ENCODE measurements at regions not wholly inside any gene's neighbourhood (a gene's known extent, or its start where the extent isn't known, plus 50 kb on each side); places are given as distances from the start of the nearest gene placed in this dataset.

- Histone ChIP-seq H3K4me3 (ENCODE audit: insufficient read depth, low read depth, low read length) (no peak overlapping the region), H3K36me3 (replicated peaks; ENCODE audit: control insufficient read depth, insufficient read depth, low read length) (no peaks in the 10 kb centered on the region), H3K27me3 (ENCODE audit: control insufficient read depth, insufficient read depth, low read length) (no peaks in the 10 kb centered on the region)
- DNase-seq: no peak
These were observed 375.2 kb downstream of the DUSP6 start for GRCh38 chr12:88977115-88977514.

- H3K4me3 ChIP-seq (ENCODE audit: insufficient read depth, low read depth, low read length): no peak overlapping the region
- no peaks in the 10 kb centered on the region for H3K27me3 ChIP-seq (ENCODE audit: control insufficient read depth, insufficient read depth, low read length)
- H3K36me3 ChIP-seq (replicated peaks; ENCODE audit: control insufficient read depth, insufficient read depth, low read length): no peaks in the 10 kb centered on the region
- DNase-seq: no peak
These were observed 378.3 kb downstream of the DUSP6 start for GRCh38 chr12:88973998-88974397.

GRCh38 chr12:88970740-88971139 is 381.6 kb downstream of the DUSP6 start:
- no peaks in the 10 kb centered on the region for H3K27me3 ChIP-seq (ENCODE audit: control insufficient read depth, insufficient read depth, low read length)
- DNase-seq: no peak
- H3K36me3 ChIP-seq (replicated peaks; ENCODE audit: control insufficient read depth, insufficient read depth, low read length): no peaks in the 10 kb centered on the region
- H3K4me3 ChIP-seq (ENCODE audit: insufficient read depth, low read depth, low read length): no peak overlapping the region

GRCh38 chr12:88969127-88969526 is 383.2 kb downstream of the DUSP6 start:
- Histone ChIP-seq H3K4me3 (ENCODE audit: insufficient read depth, low read depth, low read length) (no peak overlapping the region), H3K36me3 (replicated peaks; ENCODE audit: control insufficient read depth, insufficient read depth, low read length) (no peaks in the 10 kb centered on the region), H3K27me3 (ENCODE audit: control insufficient read depth, insufficient read depth, low read length) (no peaks in the 10 kb centered on the region)
- DNase-seq: no peak

GRCh38 chr12:88960213-88960878 is 380.1 kb upstream of the KITLG start:
- no peak for DNase-seq
- no peak overlapping the region for H3K4me3 ChIP-seq (ENCODE audit: insufficient read depth, low read depth, low read length)
- H3K27me3 ChIP-seq (ENCODE audit: control insufficient read depth, insufficient read depth, low read length): peaks cover 8% of the 10 kb centered on the region
- H3K36me3 ChIP-seq (replicated peaks; ENCODE audit: control insufficient read depth, insufficient read depth, low read length): no peaks in the 10 kb centered on the region

- H3K27me3 ChIP-seq (ENCODE audit: control insufficient read depth, insufficient read depth, low read length): peaks cover 17% of the 10 kb centered on the region
- H3K36me3 ChIP-seq (replicated peaks; ENCODE audit: control insufficient read depth, insufficient read depth, low read length): no peaks in the 10 kb centered on the region
- DNase-seq: no peak
- H3K4me3 ChIP-seq (ENCODE audit: insufficient read depth, low read depth, low read length): no peak overlapping the region
These were observed 378.7 kb upstream of the KITLG start for GRCh38 chr12:88958946-88959345.

- DNase-seq: no peak
- no peak overlapping the region for H3K4me3 ChIP-seq (ENCODE audit: insufficient read depth, low read depth, low read length)
- H3K27me3 ChIP-seq (ENCODE audit: control insufficient read depth, insufficient read depth, low read length): peaks cover 25% of the 10 kb centered on the region
- H3K36me3 ChIP-seq (replicated peaks; ENCODE audit: control insufficient read depth, insufficient read depth, low read length): no peaks in the 10 kb centered on the region
These were observed 377.9 kb upstream of the KITLG start for GRCh38 chr12:88958153-88958552.

GRCh38 chr12:88957358-88957757 is 377.1 kb upstream of the KITLG start:
- Histone ChIP-seq H3K4me3 (ENCODE audit: insufficient read depth, low read depth, low read length) (no peak overlapping the region), H3K36me3 (replicated peaks; ENCODE audit: control insufficient read depth, insufficient read depth, low read length) (no peaks in the 10 kb centered on the region), H3K27me3 (ENCODE audit: control insufficient read depth, insufficient read depth, low read length) (peaks cover 29% of the 10 kb centered on the region)
- no peak for DNase-seq

- Histone ChIP-seq H3K27me3 (ENCODE audit: control insufficient read depth, insufficient read depth, low read length) (peaks cover 33% of the 10 kb centered on the region), H3K36me3 (replicated peaks; ENCODE audit: control insufficient read depth, insufficient read depth, low read length) (no peaks in the 10 kb centered on the region), H3K4me3 (ENCODE audit: insufficient read depth, low read depth, low read length) (no peak overlapping the region)
- DNase-seq: no peak
These were observed 375.3 kb upstream of the KITLG start for GRCh38 chr12:88955531-88955930.

GRCh38 chr12:88953029-88953586 is 372.8 kb upstream of the KITLG start:
- no peak for DNase-seq
- H3K4me3 ChIP-seq (ENCODE audit: insufficient read depth, low read depth, low read length): no peak overlapping the region
- peaks cover 33% of the 10 kb centered on the region for H3K27me3 ChIP-seq (ENCODE audit: control insufficient read depth, insufficient read depth, low read length)
- H3K36me3 ChIP-seq (replicated peaks; ENCODE audit: control insufficient read depth, insufficient read depth, low read length): no peaks in the 10 kb centered on the region

- Histone ChIP-seq H3K36me3 (replicated peaks; ENCODE audit: control insufficient read depth, insufficient read depth, low read length) (no peaks in the 10 kb centered on the region), H3K27me3 (ENCODE audit: control insufficient read depth, insufficient read depth, low read length) (peaks cover 33% of the 10 kb centered on the region), H3K4me3 (ENCODE audit: insufficient read depth, low read depth, low read length) (no peak overlapping the region)
- no peak for DNase-seq
These were observed 372.3 kb upstream of the KITLG start for GRCh38 chr12:88952562-88952942.

GRCh38 chr12:88951860-88952561 is 371.7 kb upstream of the KITLG start:
- H3K4me3 ChIP-seq (ENCODE audit: insufficient read depth, low read depth, low read length): no peak overlapping the region
- DNase-seq: no peak
- H3K27me3 ChIP-seq (ENCODE audit: control insufficient read depth, insufficient read depth, low read length): peaks cover 33% of the 10 kb centered on the region
- no peaks in the 10 kb centered on the region for H3K36me3 ChIP-seq (replicated peaks; ENCODE audit: control insufficient read depth, insufficient read depth, low read length)

GRCh38 chr12:88951177-88951576 is 370.9 kb upstream of the KITLG start:
- no peaks in the 10 kb centered on the region for H3K36me3 ChIP-seq (replicated peaks; ENCODE audit: control insufficient read depth, insufficient read depth, low read length)
- no peak overlapping the region for H3K4me3 ChIP-seq (ENCODE audit: insufficient read depth, low read depth, low read length)
- peaks cover 31% of the 10 kb centered on the region for H3K27me3 ChIP-seq (ENCODE audit: control insufficient read depth, insufficient read depth, low read length)
- DNase-seq: no peak

GRCh38 chr12:88947486-88948043 is 367.3 kb upstream of the KITLG start:
- H3K4me3 ChIP-seq (ENCODE audit: insufficient read depth, low read depth, low read length): no peak overlapping the region
- no peak for DNase-seq
- H3K27me3 ChIP-seq (ENCODE audit: control insufficient read depth, insufficient read depth, low read length): peaks cover 5% of the 10 kb centered on the region
- no peaks in the 10 kb centered on the region for H3K36me3 ChIP-seq (replicated peaks; ENCODE audit: control insufficient read depth, insufficient read depth, low read length)

GRCh38 chr12:88946372-88946997 is 366.2 kb upstream of the KITLG start:
- Histone ChIP-seq H3K36me3 (replicated peaks; ENCODE audit: control insufficient read depth, insufficient read depth, low read length) (no peaks in the 10 kb centered on the region), H3K4me3 (ENCODE audit: insufficient read depth, low read depth, low read length) (no peak overlapping the region), H3K27me3 (ENCODE audit: control insufficient read depth, insufficient read depth, low read length) (peaks cover 5% of the 10 kb centered on the region)
- DNase-seq: no peak
